Fibroblast of lung (primary cell): ENCODE measurements at regions not wholly inside any gene's neighbourhood (a gene's known extent, or its start where the extent isn't known, plus 50 kb on each side); places are given as distances from the start of the nearest gene placed in this dataset.

ENCODE experiments used
- EZH2 ChIP-seq: IDR thresholded peaks from 2 replicates; pipeline ENCODE4 v1.5.1; 2012; ENCODE audit warnings: low read length, control low read depth, mild to moderate bottlenecking; ENCODE audit errors: missing control alignments
- TF ChIP-seq, protein P1 (sequence below), 2 donors: IDR thresholded peaks in 1 of 2; conservative IDR thresholded peaks in 1 of 2; 1 replicate in 1 of 2; 2 replicates in 1 of 2; pipeline ENCODE4 v1.5.1; 2011 to 2012; ENCODE audit warnings: low read length in 2 of 2, control low read depth in 1 of 2, inconsistent platforms in 1 of 2, low read depth in 1 of 2, mild to moderate bottlenecking in 1 of 2

DNA sequence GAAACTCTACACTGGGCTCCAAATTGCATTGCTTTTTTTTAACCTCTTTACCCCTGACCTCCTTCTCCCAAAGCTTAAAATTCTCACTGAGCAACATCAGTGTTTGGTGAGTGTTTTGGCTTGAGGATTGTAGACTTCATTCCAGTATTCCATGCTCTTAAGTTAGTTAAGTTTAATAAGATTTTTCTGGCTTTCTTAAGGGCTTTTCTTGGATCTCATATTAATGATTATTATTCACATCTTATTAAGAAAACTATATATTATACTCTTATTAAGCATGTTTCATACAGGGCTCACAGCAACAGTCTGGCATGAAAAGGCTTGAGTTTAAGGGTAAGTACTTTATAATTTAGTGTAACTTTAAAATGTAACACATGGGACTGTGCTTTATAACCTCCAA, 141.8 kb downstream of the DISP1 start:
- TF ChIP-seq, protein P1, sequence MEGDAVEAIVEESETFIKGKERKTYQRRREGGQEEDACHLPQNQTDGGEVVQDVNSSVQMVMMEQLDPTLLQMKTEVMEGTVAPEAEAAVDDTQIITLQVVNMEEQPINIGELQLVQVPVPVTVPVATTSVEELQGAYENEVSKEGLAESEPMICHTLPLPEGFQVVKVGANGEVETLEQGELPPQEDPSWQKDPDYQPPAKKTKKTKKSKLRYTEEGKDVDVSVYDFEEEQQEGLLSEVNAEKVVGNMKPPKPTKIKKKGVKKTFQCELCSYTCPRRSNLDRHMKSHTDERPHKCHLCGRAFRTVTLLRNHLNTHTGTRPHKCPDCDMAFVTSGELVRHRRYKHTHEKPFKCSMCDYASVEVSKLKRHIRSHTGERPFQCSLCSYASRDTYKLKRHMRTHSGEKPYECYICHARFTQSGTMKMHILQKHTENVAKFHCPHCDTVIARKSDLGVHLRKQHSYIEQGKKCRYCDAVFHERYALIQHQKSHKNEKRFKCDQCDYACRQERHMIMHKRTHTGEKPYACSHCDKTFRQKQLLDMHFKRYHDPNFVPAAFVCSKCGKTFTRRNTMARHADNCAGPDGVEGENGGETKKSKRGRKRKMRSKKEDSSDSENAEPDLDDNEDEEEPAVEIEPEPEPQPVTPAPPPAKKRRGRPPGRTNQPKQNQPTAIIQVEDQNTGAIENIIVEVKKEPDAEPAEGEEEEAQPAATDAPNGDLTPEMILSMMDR (conservative IDR thresholded peaks at IDR 0.05 in 1 of 2, IDR thresholded peaks at IDR 0.05 in 1 of 2; ENCODE audit: low read depth in 1 of 2, low read length in 2 of 2), result no peak
- TF ChIP-seq EZH2, result no peak
